ENCODE measurements at regions not wholly inside any gene's neighbourhood (a gene's known extent, or its start where the extent isn't known, plus 50 kb on each side); places are given as distances from the start of the nearest gene placed in this dataset.

DNA sequence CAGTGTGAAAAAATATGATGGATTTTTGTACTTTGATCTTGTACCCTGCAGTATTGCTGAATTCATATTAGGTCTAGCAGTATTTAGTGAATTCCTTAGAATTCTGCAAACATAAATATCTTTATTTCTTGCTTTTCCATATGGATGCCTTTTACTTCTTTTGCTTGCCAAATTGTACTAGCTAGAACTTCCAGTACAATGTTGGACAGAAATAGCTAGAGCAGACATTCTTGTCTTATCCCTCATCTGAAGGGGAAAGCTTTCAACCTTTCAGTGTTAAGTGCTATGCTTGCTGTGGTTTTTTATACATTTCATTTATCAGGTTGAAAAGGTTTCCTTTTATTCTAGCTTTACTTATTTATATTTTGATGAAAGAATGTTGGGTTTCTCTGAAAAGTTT lies 1321.9 kb upstream of the CHAC2 start:
- TF ChIP-seq, protein P1, sequence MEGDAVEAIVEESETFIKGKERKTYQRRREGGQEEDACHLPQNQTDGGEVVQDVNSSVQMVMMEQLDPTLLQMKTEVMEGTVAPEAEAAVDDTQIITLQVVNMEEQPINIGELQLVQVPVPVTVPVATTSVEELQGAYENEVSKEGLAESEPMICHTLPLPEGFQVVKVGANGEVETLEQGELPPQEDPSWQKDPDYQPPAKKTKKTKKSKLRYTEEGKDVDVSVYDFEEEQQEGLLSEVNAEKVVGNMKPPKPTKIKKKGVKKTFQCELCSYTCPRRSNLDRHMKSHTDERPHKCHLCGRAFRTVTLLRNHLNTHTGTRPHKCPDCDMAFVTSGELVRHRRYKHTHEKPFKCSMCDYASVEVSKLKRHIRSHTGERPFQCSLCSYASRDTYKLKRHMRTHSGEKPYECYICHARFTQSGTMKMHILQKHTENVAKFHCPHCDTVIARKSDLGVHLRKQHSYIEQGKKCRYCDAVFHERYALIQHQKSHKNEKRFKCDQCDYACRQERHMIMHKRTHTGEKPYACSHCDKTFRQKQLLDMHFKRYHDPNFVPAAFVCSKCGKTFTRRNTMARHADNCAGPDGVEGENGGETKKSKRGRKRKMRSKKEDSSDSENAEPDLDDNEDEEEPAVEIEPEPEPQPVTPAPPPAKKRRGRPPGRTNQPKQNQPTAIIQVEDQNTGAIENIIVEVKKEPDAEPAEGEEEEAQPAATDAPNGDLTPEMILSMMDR (IDR thresholded peaks at IDR 0.05), result no peak
- Mint-ChIP-seq H3K9me3 (ENCODE audit: unreplicated experiment) (no peaks in the 10 kb centered on the region), H3K27ac (ENCODE audit: unreplicated experiment) (no peak overlapping the region), H3K4me1 (ENCODE audit: unreplicated experiment) (no peaks in the 10 kb centered on the region), H3K36me3 (ENCODE audit: unreplicated experiment) (no peaks in the 10 kb centered on the region), H3K27me3 (ENCODE audit: unreplicated experiment) (peaks cover 3% of the 10 kb centered on the region), H3K4me3 (ENCODE audit: unreplicated experiment) (no peak overlapping the region)
- no peak for DNase-seq (ENCODE audit: extremely low spot score, unreplicated experiment)

DNA sequence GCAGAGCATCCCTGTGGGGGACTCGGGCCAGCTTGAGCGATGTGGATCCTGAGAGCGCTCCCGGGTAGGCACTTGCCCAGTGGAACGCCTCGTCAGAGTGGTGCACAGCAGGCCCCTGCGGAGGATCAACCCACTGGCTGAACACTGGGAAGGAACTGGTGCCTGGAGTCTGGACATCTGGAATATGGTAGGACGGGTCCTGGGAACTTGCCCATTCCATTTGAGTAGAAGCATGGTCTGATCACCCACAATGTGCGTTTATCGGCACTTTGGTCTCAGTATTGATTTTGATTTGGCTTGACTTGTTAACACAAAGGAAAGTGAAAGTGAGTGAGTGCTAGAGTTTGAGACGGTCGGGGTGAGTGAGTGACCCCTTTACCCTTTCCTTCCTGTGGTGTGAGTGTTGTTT lies 1336.2 kb upstream of the CHAC2 start:
- Mint-ChIP-seq H3K27me3 (ENCODE audit: unreplicated experiment) (no peaks in the 10 kb centered on the region), H3K36me3 (ENCODE audit: unreplicated experiment) (no peaks in the 10 kb centered on the region), H3K4me3 (ENCODE audit: unreplicated experiment) (no peak overlapping the region), H3K27ac (ENCODE audit: unreplicated experiment) (no peak overlapping the region), H3K4me1 (ENCODE audit: unreplicated experiment) (no peaks in the 10 kb centered on the region), H3K9me3 (ENCODE audit: unreplicated experiment) (peaks cover under 1% of the 10 kb centered on the region)
- DNase-seq (ENCODE audit: extremely low spot score, unreplicated experiment), result no peak
- TF ChIP-seq, protein P1 (IDR thresholded peaks at IDR 0.05), result no peak

DNA sequence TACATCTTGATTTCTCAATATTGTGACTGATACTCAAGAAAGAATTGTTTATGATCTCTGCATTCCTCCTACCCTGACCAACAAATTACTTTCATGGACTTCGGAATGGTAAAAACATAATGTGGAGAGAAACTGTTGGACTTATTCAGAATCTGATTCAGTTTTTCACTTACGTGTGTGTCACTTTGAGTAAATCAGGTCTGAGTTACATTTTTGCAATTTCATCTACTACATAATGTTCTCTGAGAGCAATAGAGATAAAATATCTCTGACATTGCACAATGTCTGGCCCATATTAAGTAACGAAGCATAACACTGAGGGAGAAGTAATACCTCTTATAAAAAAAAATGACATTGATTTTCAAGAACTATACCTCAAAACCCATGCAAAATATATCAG lies 1337.9 kb upstream of the CHAC2 start:
- DNase-seq (ENCODE audit: extremely low spot score, unreplicated experiment), result no peak
- Mint-ChIP-seq H3K36me3 (ENCODE audit: unreplicated experiment) (no peaks in the 10 kb centered on the region), H3K4me3 (ENCODE audit: unreplicated experiment) (no peak overlapping the region), H3K4me1 (ENCODE audit: unreplicated experiment) (peaks cover 2% of the 10 kb centered on the region), H3K27me3 (ENCODE audit: unreplicated experiment) (no peaks in the 10 kb centered on the region), H3K27ac (ENCODE audit: unreplicated experiment) (no peak overlapping the region), H3K9me3 (ENCODE audit: unreplicated experiment) (peaks cover 3% of the 10 kb centered on the region)
- TF ChIP-seq, protein P1 (IDR thresholded peaks at IDR 0.05), result no peak

DNA sequence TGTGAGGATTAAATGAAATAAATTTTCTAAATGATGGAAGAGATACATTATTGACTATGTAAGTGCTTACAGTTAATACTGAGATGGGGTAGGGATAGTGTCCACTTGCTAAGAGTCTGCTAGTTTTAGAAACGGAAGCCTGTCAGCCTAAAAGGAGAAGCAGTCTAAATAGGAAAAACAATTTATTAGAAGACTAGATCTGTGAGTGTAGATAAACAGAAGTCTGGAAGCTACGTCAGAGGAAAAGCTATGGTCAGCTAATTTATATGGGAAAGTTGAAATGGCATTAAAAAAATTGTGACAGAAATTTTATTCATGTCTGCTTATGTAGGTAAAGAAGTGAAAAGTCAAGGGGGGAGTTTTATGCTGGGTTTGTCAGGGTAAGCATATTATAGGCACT lies 1338.4 kb upstream of the CHAC2 start:
- peaks cover 2% of the 10 kb centered on the region for H3K4me1 Mint-ChIP-seq (ENCODE audit: unreplicated experiment)
- H3K36me3 Mint-ChIP-seq (ENCODE audit: unreplicated experiment), result no peaks in the 10 kb centered on the region
- no peaks in the 10 kb centered on the region for H3K27me3 Mint-ChIP-seq (ENCODE audit: unreplicated experiment)
- peaks cover 3% of the 10 kb centered on the region for H3K9me3 Mint-ChIP-seq (ENCODE audit: unreplicated experiment)
- no peak overlapping the region for H3K4me3 Mint-ChIP-seq (ENCODE audit: unreplicated experiment)
- TF ChIP-seq, protein P1 (IDR thresholded peaks at IDR 0.05), result no peak
- DNase-seq (ENCODE audit: extremely low spot score, unreplicated experiment), result no peak
- H3K27ac Mint-ChIP-seq (ENCODE audit: unreplicated experiment), result no peak overlapping the region

DNA sequence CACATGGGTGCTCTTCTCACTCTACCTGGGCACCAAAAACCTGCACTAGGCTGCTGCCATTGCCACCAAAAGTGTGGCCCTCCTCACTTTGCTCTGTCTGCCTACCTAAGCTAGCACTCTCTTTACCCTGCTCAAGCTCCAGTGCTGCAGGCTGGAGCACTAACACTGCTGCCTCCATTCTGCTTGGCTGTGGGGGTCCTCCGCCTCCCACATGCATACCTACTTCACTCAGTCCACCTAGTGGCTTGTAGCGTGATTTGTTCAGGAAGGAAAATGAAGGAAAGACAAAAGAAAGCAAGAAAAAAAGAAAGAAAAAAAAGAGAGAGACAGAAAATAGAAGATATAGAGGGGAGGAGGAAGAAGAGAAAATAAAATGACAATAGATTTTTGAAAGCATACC lies 1339.4 kb upstream of the CHAC2 start:
- TF ChIP-seq, protein P1 (IDR thresholded peaks at IDR 0.05), result no peak
- H3K27ac Mint-ChIP-seq (ENCODE audit: unreplicated experiment), result no peak overlapping the region
- no peak overlapping the region for H3K4me3 Mint-ChIP-seq (ENCODE audit: unreplicated experiment)
- peaks cover 8% of the 10 kb centered on the region for H3K4me1 Mint-ChIP-seq (ENCODE audit: unreplicated experiment)
- no peaks in the 10 kb centered on the region for H3K36me3 Mint-ChIP-seq (ENCODE audit: unreplicated experiment)
- no peaks in the 10 kb centered on the region for H3K27me3 Mint-ChIP-seq (ENCODE audit: unreplicated experiment)
- DNase-seq (ENCODE audit: extremely low spot score, unreplicated experiment), result no peak
- H3K9me3 Mint-ChIP-seq (ENCODE audit: unreplicated experiment), result peaks cover 3% of the 10 kb centered on the region
